Suprapubic skin (tissue), 4 donors: ENCODE measurements at regions not wholly inside any gene's neighbourhood (a gene's known extent, or its start where the extent isn't known, plus 50 kb on each side); places are given as distances from the start of the nearest gene placed in this dataset.

Experiments
- DNase-seq, 2 donors: peaks; one replicate each; pipeline ENCODE4 v3.0.0-alpha.2; 2019; ENCODE audit warnings: low spot score in 2 of 2
- H3K27ac ChIP-seq: fragments of 200-600 bp; sonication (generic); one replicate; pipeline ENCODE4 v1.5.1; 2019
- H3K27me3 ChIP-seq: fragments of 200-600 bp; sonication (generic); one replicate; pipeline ENCODE4 v1.5.1; 2019
- H3K36me3 ChIP-seq: fragments of 200-600 bp; sonication (generic); one replicate; pipeline ENCODE4 v1.5.1; 2019
- H3K4me1 ChIP-seq: fragments of 200-600 bp; sonication (generic); one replicate; pipeline ENCODE4 v1.5.1; 2019
- H3K4me3 ChIP-seq: fragments of 200-600 bp; sonication (generic); one replicate; pipeline ENCODE4 v1.5.1; 2019; ENCODE audit warnings: mild to moderate bottlenecking
- H3K9me3 ChIP-seq: fragments of 200-600 bp; sonication (generic); one replicate; pipeline ENCODE4 v1.5.1; 2019
- CTCF ChIP-seq, 2 donors: fragments of 200-600 bp in 1 of 2; fragments of 450-650 bp in 1 of 2; sonication (generic) in 1 of 2; IDR thresholded peaks; one replicate each; pipeline ENCODE4 v1.5.1; 2016 to 2019; ENCODE audit warnings: antibody characterized with exemption in 2 of 2, mild to moderate bottlenecking in 1 of 2, moderate library complexity in 1 of 2
- EP300 ChIP-seq: sonication (generic); formaldehyde crosslinking; IDR thresholded peaks from one replicate; pipeline ENCODE4 v1.6.1; 2017; ENCODE audit warnings: antibody characterized with exemption
- POLR2A ChIP-seq, 2 donors: fragments of 450-650 bp; IDR thresholded peaks; one replicate each; pipeline ENCODE4 v1.6.1; 2017; ENCODE audit warnings: antibody characterized with exemption in 2 of 2, mild to moderate bottlenecking in 2 of 2, moderate library complexity in 2 of 2
- POLR2AphosphoS5 ChIP-seq, 3 donors: sonication (generic); formaldehyde crosslinking; IDR thresholded peaks; one replicate each; pipeline ENCODE4 v1.6.1; 2017; ENCODE audit warnings: antibody characterized with exemption in 3 of 3
- WGBS: methylation state at CpG from one replicate; pipeline ENCODE4 v1.1.5; 2018; 5-methylcytosine and 5-hydroxymethylcytosine counted together

DNA sequence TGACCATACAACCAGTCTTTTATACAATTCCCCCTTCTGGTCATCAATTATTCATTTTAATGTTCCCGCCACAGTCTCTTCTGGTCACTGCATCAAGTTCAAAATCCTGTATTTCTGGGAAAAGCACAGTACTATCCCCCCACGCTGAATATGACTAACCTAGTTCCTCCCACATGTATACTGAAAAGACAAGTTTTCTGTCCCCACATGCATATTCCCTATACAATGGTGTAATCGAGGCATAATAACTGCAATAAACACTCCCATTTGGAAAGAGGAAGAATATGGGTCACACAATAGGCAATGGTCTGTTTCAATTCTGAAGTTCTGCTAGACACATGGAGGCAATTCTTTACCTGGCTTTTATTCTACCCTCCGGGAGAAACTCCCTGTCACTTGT is 344.9 kb downstream of the EFNA5 start:
- no peaks in the 10 kb centered on the region for H3K27me3 ChIP-seq
- H3K4me3 ChIP-seq, result no peak overlapping the region
- no peak overlapping the region for H3K27ac ChIP-seq
- H3K9me3 ChIP-seq, result no peaks in the 10 kb centered on the region
- WGBS, result 87% methylated on average over 4 of the region's 4 CpGs
- TF ChIP-seq POLR2AphosphoS5 (IDR thresholded peaks at IDR 0.05) (no peak), EP300 (no peak), POLR2A (IDR thresholded peaks at IDR 0.05) (no peak), CTCF (IDR thresholded peaks at IDR 0.05) (no peak)
- no peaks in the 10 kb centered on the region for H3K36me3 ChIP-seq
- H3K4me1 ChIP-seq, result peaks cover 1% of the 10 kb centered on the region
- no peak for DNase-seq

DNA sequence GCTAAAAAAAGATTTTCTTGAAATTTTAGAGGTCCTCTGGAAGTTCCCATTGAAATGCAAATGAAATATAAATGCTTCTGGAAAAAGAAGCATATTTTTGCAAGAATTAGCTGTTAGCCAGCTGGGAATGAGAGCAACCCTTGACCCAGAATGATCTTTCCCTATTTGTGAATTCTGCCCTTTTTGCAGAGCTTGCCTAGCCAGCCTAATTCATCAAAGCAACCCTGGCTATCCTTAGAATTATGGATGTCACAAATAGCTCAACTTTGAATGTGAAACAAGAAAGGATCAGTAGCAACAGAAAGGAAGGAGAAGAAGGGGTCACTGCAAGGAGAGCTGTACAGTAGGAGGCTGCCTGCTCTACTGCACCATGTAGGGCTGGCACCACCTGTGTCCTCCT is 345.9 kb downstream of the EFNA5 start:
- Histone ChIP-seq H3K4me3 (no peak overlapping the region), H3K27ac (no peak overlapping the region), H3K36me3 (no peaks in the 10 kb centered on the region), H3K27me3 (no peaks in the 10 kb centered on the region), H3K9me3 (no peaks in the 10 kb centered on the region), H3K4me1 (peaks cover 9% of the 10 kb centered on the region)
- no peak for DNase-seq
- TF ChIP-seq POLR2AphosphoS5 (IDR thresholded peaks at IDR 0.05) (no peak), EP300 (no peak), CTCF (IDR thresholded peaks at IDR 0.05) (no peak), POLR2A (IDR thresholded peaks at IDR 0.05) (no peak)

- WGBS, result 93% methylated on average over 1 of the region's 1 CpG
- peaks cover 9% of the 10 kb centered on the region for H3K4me1 ChIP-seq
- H3K27me3 ChIP-seq, result no peaks in the 10 kb centered on the region
- no peaks in the 10 kb centered on the region for H3K36me3 ChIP-seq
- no peak overlapping the region for H3K27ac ChIP-seq
- TF ChIP-seq POLR2A (IDR thresholded peaks at IDR 0.05) (no peak), POLR2AphosphoS5 (IDR thresholded peaks at IDR 0.05) (no peak), EP300 (no peak), CTCF (IDR thresholded peaks at IDR 0.05) (no peak)
- no peaks in the 10 kb centered on the region for H3K9me3 ChIP-seq
- DNase-seq, result no peak
- H3K4me3 ChIP-seq, result no peak overlapping the region
Observed at GRCh38 chr5:107324071-107324470, 346.7 kb downstream of the EFNA5 start.

DNA sequence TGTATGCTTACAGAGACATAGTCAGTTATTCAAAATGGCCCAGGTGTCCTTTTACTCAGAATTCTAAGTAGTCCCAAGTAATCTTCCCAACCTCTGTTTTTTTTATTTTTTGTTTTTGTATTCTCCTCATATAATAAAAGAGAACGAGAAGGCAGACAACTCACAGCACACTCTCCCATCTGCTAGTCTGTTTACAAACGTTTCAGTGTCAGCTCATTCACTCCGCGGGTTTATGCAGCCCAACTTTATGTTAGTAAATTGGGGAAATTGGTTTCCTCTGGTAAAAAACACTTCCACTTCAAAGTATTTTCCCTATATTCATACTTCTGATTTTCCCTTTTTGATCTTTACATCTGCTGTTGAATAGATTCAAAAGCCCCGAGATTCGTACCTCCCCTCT is 347.2 kb downstream of the EFNA5 start:
- DNase-seq, result no peak
- no peak overlapping the region for H3K27ac ChIP-seq
- no peaks in the 10 kb centered on the region for H3K27me3 ChIP-seq
- WGBS, result 90% methylated on average over 6 of the region's 6 CpGs
- H3K36me3 ChIP-seq, result no peaks in the 10 kb centered on the region
- H3K9me3 ChIP-seq, result no peaks in the 10 kb centered on the region
- no peak overlapping the region for H3K4me3 ChIP-seq
- H3K4me1 ChIP-seq, result peaks cover 9% of the 10 kb centered on the region
- TF ChIP-seq POLR2A (IDR thresholded peaks at IDR 0.05), result no peak
- TF ChIP-seq CTCF (IDR thresholded peaks at IDR 0.05), result no peak
- no peak for TF ChIP-seq EP300
- TF ChIP-seq POLR2AphosphoS5 (IDR thresholded peaks at IDR 0.05), result no peak

DNA sequence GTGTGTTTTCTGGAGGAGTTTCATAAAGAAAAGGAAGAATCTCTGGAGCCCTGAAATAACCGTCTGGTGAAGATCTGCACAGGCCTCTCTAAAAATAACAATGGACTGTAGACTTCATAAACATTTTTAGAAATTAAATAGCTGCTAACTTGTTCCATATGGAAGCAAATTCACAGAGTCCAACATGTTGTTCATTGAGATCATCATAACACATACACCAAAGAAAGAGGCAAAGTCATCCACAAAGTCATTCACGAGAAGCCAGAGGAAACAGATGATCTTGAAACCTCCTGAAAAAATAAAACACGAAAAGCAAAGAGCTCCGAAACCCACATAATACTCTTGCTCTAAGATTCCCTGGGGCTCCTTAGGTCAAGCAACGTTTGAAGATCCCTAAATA is 347.8 kb downstream of the EFNA5 start:
- no peaks in the 10 kb centered on the region for H3K36me3 ChIP-seq
- no peak for DNase-seq
- no peaks in the 10 kb centered on the region for H3K27me3 ChIP-seq
- no peak for TF ChIP-seq POLR2AphosphoS5 (IDR thresholded peaks at IDR 0.05)
- no peak for TF ChIP-seq CTCF (IDR thresholded peaks at IDR 0.05)
- TF ChIP-seq POLR2A (IDR thresholded peaks at IDR 0.05), result no peak
- no peak for TF ChIP-seq EP300
- no peak overlapping the region for H3K27ac ChIP-seq
- H3K9me3 ChIP-seq, result no peaks in the 10 kb centered on the region
- peaks cover 9% of the 10 kb centered on the region for H3K4me1 ChIP-seq
- no peak overlapping the region for H3K4me3 ChIP-seq
- WGBS, result 64% methylated on average over 5 of the region's 5 CpGs
